Glutamatergic neuron (in vitro differentiated cells): ENCODE measurements at regions not wholly inside any gene's neighbourhood (a gene's known extent, or its start where the extent isn't known, plus 50 kb on each side); places are given as distances from the start of the nearest gene placed in this dataset.

Experiments
- DNase-seq: peaks from one replicate; pipeline ENCODE4 v3.0.0; 2022
- H3K27ac Mint-ChIP-seq: one replicate; pipeline ENCODE4 v1.8.0; 2020; ENCODE audit warnings: mild to moderate bottlenecking, mixed read lengths, inconsistent platforms; ENCODE audit not compliant: unreplicated experiment
- H3K27me3 Mint-ChIP-seq: one replicate; pipeline ENCODE4 v1.8.0; 2020; ENCODE audit warnings: mild to moderate bottlenecking, moderate library complexity, mixed read lengths, inconsistent platforms; ENCODE audit not compliant: unreplicated experiment
- H3K36me3 Mint-ChIP-seq: one replicate; pipeline ENCODE4 v1.8.0; 2020; ENCODE audit warnings: mild to moderate bottlenecking, mixed read lengths, inconsistent platforms; ENCODE audit not compliant: unreplicated experiment
- H3K4me1 Mint-ChIP-seq: one replicate; pipeline ENCODE4 v1.8.0; 2020; ENCODE audit warnings: mild to moderate bottlenecking, low read depth, mixed read lengths, inconsistent platforms; ENCODE audit not compliant: unreplicated experiment
- H3K4me3 Mint-ChIP-seq: one replicate; pipeline ENCODE4 v1.8.0; 2020; ENCODE audit warnings: mild to moderate bottlenecking, mixed read lengths, inconsistent platforms; ENCODE audit not compliant: unreplicated experiment
- H3K9me3 Mint-ChIP-seq: one replicate; pipeline ENCODE4 v1.8.0; 2020; ENCODE audit warnings: mild to moderate bottlenecking, moderate library complexity, mixed read lengths, inconsistent platforms; ENCODE audit not compliant: unreplicated experiment
- TF ChIP-seq, protein P1 (sequence below): fragments of 200-600 bp; sonication (generic); IDR thresholded peaks from one replicate; pipeline ENCODE4 v1.5.0; 2021; ENCODE audit not compliant: partially characterized antibody, unreplicated experiment

- Mint-ChIP-seq H3K9me3 (no peaks in the 10 kb centered on the region), H3K4me3 (no peak overlapping the region), H3K27me3 (no peaks in the 10 kb centered on the region), H3K36me3 (no peaks in the 10 kb centered on the region), H3K4me1 (no peaks in the 10 kb centered on the region), H3K27ac (no peak overlapping the region)
- TF ChIP-seq, protein P1, sequence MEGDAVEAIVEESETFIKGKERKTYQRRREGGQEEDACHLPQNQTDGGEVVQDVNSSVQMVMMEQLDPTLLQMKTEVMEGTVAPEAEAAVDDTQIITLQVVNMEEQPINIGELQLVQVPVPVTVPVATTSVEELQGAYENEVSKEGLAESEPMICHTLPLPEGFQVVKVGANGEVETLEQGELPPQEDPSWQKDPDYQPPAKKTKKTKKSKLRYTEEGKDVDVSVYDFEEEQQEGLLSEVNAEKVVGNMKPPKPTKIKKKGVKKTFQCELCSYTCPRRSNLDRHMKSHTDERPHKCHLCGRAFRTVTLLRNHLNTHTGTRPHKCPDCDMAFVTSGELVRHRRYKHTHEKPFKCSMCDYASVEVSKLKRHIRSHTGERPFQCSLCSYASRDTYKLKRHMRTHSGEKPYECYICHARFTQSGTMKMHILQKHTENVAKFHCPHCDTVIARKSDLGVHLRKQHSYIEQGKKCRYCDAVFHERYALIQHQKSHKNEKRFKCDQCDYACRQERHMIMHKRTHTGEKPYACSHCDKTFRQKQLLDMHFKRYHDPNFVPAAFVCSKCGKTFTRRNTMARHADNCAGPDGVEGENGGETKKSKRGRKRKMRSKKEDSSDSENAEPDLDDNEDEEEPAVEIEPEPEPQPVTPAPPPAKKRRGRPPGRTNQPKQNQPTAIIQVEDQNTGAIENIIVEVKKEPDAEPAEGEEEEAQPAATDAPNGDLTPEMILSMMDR: no peak
- no peak for DNase-seq
Measured at GRCh38 chr2:53584986-53585385, 182.6 kb upstream of the CHAC2 start.

DNA sequence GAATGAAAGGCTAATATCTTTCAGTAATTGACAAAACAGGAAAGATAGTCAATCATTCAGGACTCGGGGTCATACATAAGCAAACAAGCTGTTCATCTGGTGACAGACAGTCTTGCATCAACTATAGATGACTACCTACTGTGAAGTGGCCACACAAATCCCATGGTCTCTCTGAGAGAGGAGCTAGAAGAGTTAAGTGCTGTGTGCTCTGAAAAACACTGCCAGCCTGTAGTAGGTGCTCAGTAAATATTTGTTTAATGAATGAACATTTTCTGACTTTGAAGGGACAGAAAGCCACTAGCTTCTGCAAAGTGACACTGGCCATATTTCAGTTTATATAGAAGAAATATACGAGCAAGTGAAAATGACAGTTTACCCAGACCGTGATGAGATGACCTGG lies 184.0 kb upstream of the CHAC2 start:
- TF ChIP-seq, protein P1: no peak
- H3K4me1 Mint-ChIP-seq: no peaks in the 10 kb centered on the region
- H3K27ac Mint-ChIP-seq: no peak overlapping the region
- no peak for DNase-seq
- no peaks in the 10 kb centered on the region for H3K27me3 Mint-ChIP-seq
- no peaks in the 10 kb centered on the region for H3K36me3 Mint-ChIP-seq
- H3K9me3 Mint-ChIP-seq: no peaks in the 10 kb centered on the region
- H3K4me3 Mint-ChIP-seq: no peak overlapping the region

- no peak overlapping the region for H3K4me3 Mint-ChIP-seq
- no peaks in the 10 kb centered on the region for H3K4me1 Mint-ChIP-seq
- no peaks in the 10 kb centered on the region for H3K9me3 Mint-ChIP-seq
- DNase-seq: no peak
- H3K27ac Mint-ChIP-seq: no peak overlapping the region
- H3K36me3 Mint-ChIP-seq: no peaks in the 10 kb centered on the region
- no peaks in the 10 kb centered on the region for H3K27me3 Mint-ChIP-seq
- TF ChIP-seq, protein P1: no peak
Measured at GRCh38 chr2:53582556-53582955, 185.0 kb upstream of the CHAC2 start.

DNA sequence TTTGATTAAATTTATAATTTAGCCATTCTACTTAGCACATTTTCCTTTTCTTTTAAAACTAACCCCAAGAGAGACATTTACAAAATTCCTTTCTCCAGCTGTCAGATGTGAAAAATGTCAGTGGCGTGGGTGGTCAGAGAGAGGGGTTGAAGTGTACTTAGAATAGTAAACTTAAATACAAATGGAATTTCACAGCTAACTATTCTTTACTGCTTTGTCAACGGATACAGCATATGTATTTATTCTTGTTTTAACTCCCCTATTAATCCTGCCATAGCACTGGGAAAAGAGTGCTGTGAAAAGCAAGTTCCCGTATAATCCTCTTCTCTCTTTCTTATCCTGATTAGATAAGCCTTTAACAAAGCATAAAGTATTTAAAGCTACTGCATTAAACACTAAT lies 191.4 kb upstream of the CHAC2 start:
- no peak for DNase-seq
- no peaks in the 10 kb centered on the region for H3K36me3 Mint-ChIP-seq
- no peaks in the 10 kb centered on the region for H3K27me3 Mint-ChIP-seq
- TF ChIP-seq, protein P1: no peak
- H3K27ac Mint-ChIP-seq: no peak overlapping the region
- no peaks in the 10 kb centered on the region for H3K9me3 Mint-ChIP-seq
- H3K4me1 Mint-ChIP-seq: peaks cover 7% of the 10 kb centered on the region
- H3K4me3 Mint-ChIP-seq: no peak overlapping the region

DNA sequence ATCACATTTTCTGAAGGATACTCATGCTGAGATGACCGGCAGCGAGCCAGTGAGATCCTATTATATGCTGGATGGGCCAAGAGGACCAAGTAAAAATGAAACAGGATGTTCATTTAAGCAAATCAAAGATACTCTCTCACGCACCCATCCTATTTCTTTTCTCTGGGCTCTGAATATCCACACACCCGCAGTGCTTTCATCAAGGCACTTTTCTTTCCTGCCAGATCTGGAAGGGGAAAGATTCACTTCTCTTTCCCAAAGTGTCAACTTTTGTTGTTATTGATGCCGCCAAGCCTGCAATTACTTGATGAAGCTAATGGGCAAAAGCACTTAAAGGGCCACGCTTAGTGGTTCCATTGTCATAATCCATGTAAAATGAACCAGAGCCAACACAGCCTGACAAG lies 191.9 kb upstream of the CHAC2 start:
- Mint-ChIP-seq H3K9me3 (no peaks in the 10 kb centered on the region), H3K4me1 (peaks cover 7% of the 10 kb centered on the region), H3K27me3 (no peaks in the 10 kb centered on the region), H3K4me3 (no peak overlapping the region), H3K27ac (no peak overlapping the region), H3K36me3 (no peaks in the 10 kb centered on the region)
- no peak for DNase-seq
- TF ChIP-seq, protein P1: no peak
